Prostate gland (tissue), 2 donors: ENCODE measurements at regions not wholly inside any gene's neighbourhood (a gene's known extent, or its start where the extent isn't known, plus 50 kb on each side); places are given as distances from the start of the nearest gene placed in this dataset.

Source experiments
- DNase-seq: peaks from one replicate; pipeline ENCODE4 v3.0.0-alpha.2; 2019; ENCODE audit warnings: low spot score
- H3K27ac ChIP-seq, 2 donors: fragments of 200-600 bp; sonication (generic); 2 replicates each; pipeline ENCODE4 v1.5.1; 2017 to 2019
- H3K27me3 ChIP-seq: fragments of 200-600 bp; sonication (generic); replicated peaks from 2 replicates; pipeline ENCODE4 v1.5.1; 2019; ENCODE audit not compliant: insufficient read depth
- H3K36me3 ChIP-seq, 2 donors: fragments of 200-600 bp; sonication (generic); 1 replicate in 1 of 2; 2 replicates in 1 of 2; pipeline versions ENCODE4 v1.5.1 to v1.8.1; 2017 to 2019
- H3K4me1 ChIP-seq: fragments of 200-600 bp; sonication (generic); replicated peaks from 2 replicates; pipeline ENCODE4 v1.5.1; 2019
- H3K4me3 ChIP-seq, 2 donors: fragments of 200-600 bp; sonication (generic); 2 replicates each; pipeline ENCODE4 v1.5.1; 2017 to 2019
- H3K9me3 ChIP-seq: fragments of 200-600 bp; sonication (generic); 2 replicates; pipeline ENCODE4 v1.5.1; 2017
- POLR2A ChIP-seq: fragments of 450-650 bp; IDR thresholded peaks from one replicate; pipeline ENCODE4 v1.6.1; 2016; ENCODE audit warnings: antibody characterized with exemption, mild to moderate bottlenecking
- POLR2AphosphoS5 ChIP-seq: sonication (generic); formaldehyde crosslinking; IDR thresholded peaks from one replicate; pipeline ENCODE4 v1.6.1; 2017; ENCODE audit warnings: antibody characterized with exemption
- WGBS: methylation state at CpG from one replicate; pipeline ENCODE4 v1.1.5; 2018; 5-methylcytosine and 5-hydroxymethylcytosine counted together
- intact Hi-C: fragments of 100-400 bp; cut with DNase I; formaldehyde crosslinking; loops from one replicate; pipeline ENCODE4 v1.14.2; 2022
- TF ChIP-seq, protein P1 (sequence below), 4 experiments: fragments of 200-600 bp in 2 of 4; fragments of 450-650 bp in 2 of 4; sonication (generic) in 2 of 4; IDR thresholded peaks; 1 replicate in 3 of 4; 2 replicates in 1 of 4; pipeline ENCODE4 v1.5.1; 2016 to 2019; ENCODE audit warnings: antibody characterized with exemption in 4 of 4, mild to moderate bottlenecking in 2 of 4, moderate library complexity in 2 of 4

DNA sequence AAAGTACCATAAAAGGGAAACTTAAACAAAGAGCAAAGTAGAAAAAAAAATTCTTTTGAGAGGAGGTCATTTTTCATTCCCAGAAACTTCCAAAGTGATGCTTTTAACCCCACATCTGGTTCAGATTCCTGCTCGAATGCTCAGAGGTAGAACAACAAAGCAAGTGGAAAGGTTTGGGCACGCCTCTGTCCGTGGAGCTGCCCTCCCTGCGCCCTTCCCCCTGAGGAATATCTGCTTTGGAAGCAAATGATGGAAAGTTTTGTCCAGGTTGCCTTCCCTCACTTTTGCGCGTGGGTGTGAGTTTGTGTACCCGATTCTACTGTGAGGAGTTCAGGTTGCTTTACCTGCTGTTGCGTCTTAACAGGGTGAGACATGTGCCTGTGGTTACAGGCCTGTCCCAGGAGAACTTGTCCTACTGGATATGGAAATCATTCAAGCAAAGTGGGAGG, 110.2 kb downstream of the KLF5 start:
- Histone ChIP-seq H3K36me3 (no peaks in the 10 kb centered on the region), H3K27ac (peak overlapping the region; percentile 18 to 36), H3K27me3 (no peaks in the 10 kb centered on the region), H3K4me1 (peaks cover 10% of the 10 kb centered on the region), H3K9me3 (no peaks in the 10 kb centered on the region), H3K4me3 (no peak overlapping the region)
- TF ChIP-seq POLR2AphosphoS5 = peak; percentile 74
- TF ChIP-seq, protein P1, sequence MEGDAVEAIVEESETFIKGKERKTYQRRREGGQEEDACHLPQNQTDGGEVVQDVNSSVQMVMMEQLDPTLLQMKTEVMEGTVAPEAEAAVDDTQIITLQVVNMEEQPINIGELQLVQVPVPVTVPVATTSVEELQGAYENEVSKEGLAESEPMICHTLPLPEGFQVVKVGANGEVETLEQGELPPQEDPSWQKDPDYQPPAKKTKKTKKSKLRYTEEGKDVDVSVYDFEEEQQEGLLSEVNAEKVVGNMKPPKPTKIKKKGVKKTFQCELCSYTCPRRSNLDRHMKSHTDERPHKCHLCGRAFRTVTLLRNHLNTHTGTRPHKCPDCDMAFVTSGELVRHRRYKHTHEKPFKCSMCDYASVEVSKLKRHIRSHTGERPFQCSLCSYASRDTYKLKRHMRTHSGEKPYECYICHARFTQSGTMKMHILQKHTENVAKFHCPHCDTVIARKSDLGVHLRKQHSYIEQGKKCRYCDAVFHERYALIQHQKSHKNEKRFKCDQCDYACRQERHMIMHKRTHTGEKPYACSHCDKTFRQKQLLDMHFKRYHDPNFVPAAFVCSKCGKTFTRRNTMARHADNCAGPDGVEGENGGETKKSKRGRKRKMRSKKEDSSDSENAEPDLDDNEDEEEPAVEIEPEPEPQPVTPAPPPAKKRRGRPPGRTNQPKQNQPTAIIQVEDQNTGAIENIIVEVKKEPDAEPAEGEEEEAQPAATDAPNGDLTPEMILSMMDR (IDR thresholded peaks at IDR 0.05) = no peak
- DNase-seq = peak; percentile 67
- WGBS = 37% methylated on average over 8 of the region's 8 CpGs
- intact Hi-C loops = no loop called here

DNA sequence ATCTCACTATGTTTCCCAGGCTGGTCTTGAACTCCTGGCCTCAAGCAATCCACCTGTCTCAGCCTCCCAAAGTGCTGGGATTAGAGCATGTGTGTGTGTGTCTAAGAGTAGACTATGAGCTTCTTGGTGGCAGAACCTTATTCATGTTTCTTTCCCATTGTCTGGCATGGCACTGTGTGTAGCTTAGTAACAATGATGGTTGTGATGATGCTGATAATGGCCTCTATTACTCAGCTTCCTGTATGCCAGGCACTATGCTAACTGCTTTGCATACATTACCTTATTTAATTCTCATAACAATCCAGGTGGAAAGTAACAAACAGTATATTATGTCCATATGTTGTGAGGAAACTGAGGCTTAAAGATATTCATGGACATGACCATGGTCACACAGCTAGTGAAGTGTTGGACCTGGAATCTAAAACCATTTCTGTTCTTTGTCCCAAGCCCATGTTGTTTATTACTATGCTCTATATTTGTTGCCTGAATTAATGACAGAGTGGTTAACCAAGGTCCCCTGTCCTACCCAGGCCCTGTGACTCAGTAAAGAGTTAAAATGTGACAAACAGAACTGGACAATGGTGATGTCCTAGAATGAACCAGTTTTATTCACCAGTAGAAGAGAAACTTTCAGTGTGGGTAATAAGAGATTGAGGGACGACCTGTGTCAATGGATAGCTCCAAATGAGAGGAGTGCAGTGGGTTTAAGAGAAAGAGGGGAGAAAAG, 109.6 kb downstream of the KLF5 start:
- Histone ChIP-seq H3K9me3 (no peaks in the 10 kb centered on the region), H3K27me3 (no peaks in the 10 kb centered on the region), H3K27ac (peak overlapping the region; percentile 18 to 36), H3K4me1 (peaks cover 10% of the 10 kb centered on the region), H3K36me3 (no peaks in the 10 kb centered on the region), H3K4me3 (no peak overlapping the region)
- intact Hi-C loops = no loop called here
- DNase-seq = no peak
- no peak for TF ChIP-seq POLR2AphosphoS5
- TF ChIP-seq POLR2A = no peak
- TF ChIP-seq, protein P1 (IDR thresholded peaks at IDR 0.05) = no peak
- WGBS = 80% methylated on average over 1 of the region's 1 CpG

DNA sequence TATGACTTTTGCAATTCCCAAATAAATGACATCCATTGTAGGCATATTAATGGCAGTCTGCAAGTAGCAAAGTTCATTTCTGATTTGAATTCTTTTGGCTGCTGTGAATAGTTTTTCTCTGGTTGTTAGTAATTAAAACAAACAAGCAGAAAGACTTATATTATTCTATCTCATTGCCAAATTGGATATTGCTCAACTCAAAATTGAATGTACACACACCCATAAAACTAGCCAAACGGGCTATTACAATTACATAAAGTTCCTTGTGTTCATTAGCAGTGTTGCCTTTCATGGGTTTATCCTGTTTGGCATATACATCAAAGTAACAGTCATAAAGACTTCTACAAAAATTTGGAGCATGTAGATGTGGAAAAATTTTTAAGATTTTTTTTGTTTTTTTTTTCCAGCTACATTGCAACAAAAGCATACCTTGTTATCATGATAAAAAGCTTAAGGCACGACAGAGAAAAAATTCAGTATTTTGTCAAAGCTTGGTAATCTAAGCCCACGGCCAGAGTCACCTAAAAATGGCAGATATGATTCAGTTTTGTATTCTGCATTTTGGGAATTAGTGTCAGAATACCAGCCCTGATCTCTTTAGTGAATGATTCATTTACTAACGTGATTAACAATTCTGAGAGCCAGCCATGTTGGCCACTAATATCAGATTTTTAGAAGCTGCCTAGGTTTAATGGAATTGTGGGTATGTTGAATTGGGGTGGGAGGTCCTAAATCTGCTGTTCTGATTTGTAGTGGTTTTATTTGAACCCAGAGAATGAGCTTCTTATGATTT, 108.4 kb downstream of the KLF5 start:
- no peak for DNase-seq
- Histone ChIP-seq H3K4me1 (peaks cover 10% of the 10 kb centered on the region), H3K27me3 (no peaks in the 10 kb centered on the region), H3K36me3 (no peaks in the 10 kb centered on the region), H3K27ac (no peak overlapping the region), H3K4me3 (no peak overlapping the region), H3K9me3 (no peaks in the 10 kb centered on the region)
- intact Hi-C loops = no loop called here
- TF ChIP-seq, protein P1 (IDR thresholded peaks at IDR 0.05) = no peak
- TF ChIP-seq POLR2AphosphoS5 = peak; percentile 75
- WGBS = 33% methylated on average over 4 of the region's 4 CpGs

DNA sequence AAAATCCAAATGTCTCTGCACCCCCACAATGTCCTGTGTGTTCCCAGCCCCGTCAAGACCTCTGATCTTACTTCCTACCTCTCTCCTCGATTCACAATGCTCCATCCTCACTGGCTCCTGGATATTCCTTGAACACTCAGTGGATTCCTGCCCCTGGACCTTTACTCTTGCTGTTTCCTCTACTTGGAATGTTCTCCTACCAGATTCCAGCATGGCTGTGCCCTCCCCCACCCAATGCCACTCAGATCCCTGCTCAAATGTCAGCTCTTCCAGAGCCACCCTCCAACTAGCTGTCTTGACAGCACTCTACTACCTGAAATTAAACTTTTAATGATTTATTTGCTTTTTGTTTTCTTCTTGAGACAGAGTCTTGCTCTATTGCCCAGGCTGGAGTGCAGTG, 107.4 kb downstream of the KLF5 start:
- TF ChIP-seq POLR2A (no peak), POLR2AphosphoS5 (no peak)
- TF ChIP-seq, protein P1 (IDR thresholded peaks at IDR 0.05) = no peak
- H3K4me3 ChIP-seq = no peak overlapping the region

More for the DNA sequence above, 107.4 kb downstream of the KLF5 start:
- 89% methylated on average over 2 of the region's 2 CpGs for WGBS
- peaks cover 7% of the 10 kb centered on the region for H3K4me1 ChIP-seq
- H3K9me3 ChIP-seq = no peaks in the 10 kb centered on the region
- H3K27me3 ChIP-seq = no peaks in the 10 kb centered on the region
- DNase-seq = no peak
- no peaks in the 10 kb centered on the region for H3K36me3 ChIP-seq
- intact Hi-C loops = no loop called here
- no peak overlapping the region for H3K27ac ChIP-seq
